ENCODE measurements at regions not wholly inside any gene's neighbourhood (a gene's known extent, or its start where the extent isn't known, plus 50 kb on each side); places are given as distances from the start of the nearest gene placed in this dataset.
A peak's percentile ranks its signal among the peaks of the same experiment; 100 is the strongest.

- no peaks in the 10 kb centered on the region for H3K36me3 ChIP-seq (ENCODE audit: low read length)
- TF ChIP-seq EZH2phosphoT487 (conservative IDR thresholded peaks at IDR 0.05; ENCODE audit: low read length): no peak
- TF ChIP-seq CTCF (IDR thresholded peaks at IDR 0.05; ENCODE audit: insufficient read depth, low read length, poor library complexity, severe bottlenecking): peak; percentile 83
- H3K9me2 ChIP-seq (replicated peaks; ENCODE audit: insufficient read depth, low read length): no peaks in the 10 kb centered on the region
Observed at GRCh38 chr4:183840311-183840710, 64.8 kb upstream of the STOX2 start.

GRCh38 chr4:183841001-183841400, 64.1 kb upstream of the STOX2 start:
- no peaks in the 10 kb centered on the region for H3K36me3 ChIP-seq (ENCODE audit: low read length)
- no peak overlapping the region for H3K27ac ChIP-seq (ENCODE audit: low read depth, low read length)
- no peak overlapping the region for H3K4me2 ChIP-seq (ENCODE audit: low read depth, low read length, poor library complexity, severe bottlenecking)
- no peak overlapping the region for H3K9ac ChIP-seq (ENCODE audit: low read length)
- H3K4me3 ChIP-seq (ENCODE audit: insufficient read depth, low read length, poor library complexity, severe bottlenecking): no peak overlapping the region
- H4K20me1 ChIP-seq (ENCODE audit: low read depth, low read length): no peaks in the 10 kb centered on the region
- H3K27me3 ChIP-seq (ENCODE audit: low read length): no peaks in the 10 kb centered on the region
- H3K9me2 ChIP-seq (replicated peaks; ENCODE audit: insufficient read depth, low read length): no peaks in the 10 kb centered on the region
- no peaks in the 10 kb centered on the region for H3F3A ChIP-seq (ENCODE audit: insufficient read depth)
- H3K79me2 ChIP-seq (ENCODE audit: insufficient read depth, low read length): no peaks in the 10 kb centered on the region
- H2AFZ ChIP-seq (ENCODE audit: low read depth, low read length, severe bottlenecking): no peak overlapping the region
- no peaks in the 10 kb centered on the region for H3K9me3 ChIP-seq (ENCODE audit: insufficient read depth, low read length)
- TF ChIP-seq CTCF (IDR thresholded peaks at IDR 0.05; ENCODE audit: insufficient read depth, low read length, poor library complexity, severe bottlenecking) (no peak), EZH2phosphoT487 (conservative IDR thresholded peaks at IDR 0.05; ENCODE audit: low read length) (no peak)

More at GRCh38 chr4:183840311-183840710, 64.8 kb upstream of the STOX2 start:
- no peaks in the 10 kb centered on the region for H3K27me3 ChIP-seq (ENCODE audit: low read length)
- no peak overlapping the region for H3K4me3 ChIP-seq (ENCODE audit: insufficient read depth, low read length, poor library complexity, severe bottlenecking)
- no peak overlapping the region for H3K9ac ChIP-seq (ENCODE audit: low read length)
- H3F3A ChIP-seq (ENCODE audit: insufficient read depth): no peaks in the 10 kb centered on the region
- no peak overlapping the region for H3K4me2 ChIP-seq (ENCODE audit: low read depth, low read length, poor library complexity, severe bottlenecking)
- H3K27ac ChIP-seq (ENCODE audit: low read depth, low read length): no peak overlapping the region
- H3K9me3 ChIP-seq (ENCODE audit: insufficient read depth, low read length): no peaks in the 10 kb centered on the region
- no peaks in the 10 kb centered on the region for H4K20me1 ChIP-seq (ENCODE audit: low read depth, low read length)
- H2AFZ ChIP-seq (ENCODE audit: low read depth, low read length, severe bottlenecking): no peak overlapping the region
- H3K79me2 ChIP-seq (ENCODE audit: insufficient read depth, low read length): no peaks in the 10 kb centered on the region

- no peak overlapping the region for H3K9ac ChIP-seq (ENCODE audit: low read length)
- TF ChIP-seq EZH2phosphoT487 (conservative IDR thresholded peaks at IDR 0.05; ENCODE audit: low read length): no peak
- no peak for TF ChIP-seq CTCF (IDR thresholded peaks at IDR 0.05; ENCODE audit: insufficient read depth, low read length, poor library complexity, severe bottlenecking)
- no peak overlapping the region for H3K4me3 ChIP-seq (ENCODE audit: insufficient read depth, low read length, poor library complexity, severe bottlenecking)
- no peaks in the 10 kb centered on the region for H4K20me1 ChIP-seq (ENCODE audit: low read depth, low read length)
- no peak overlapping the region for H3K27ac ChIP-seq (ENCODE audit: low read depth, low read length)
- no peaks in the 10 kb centered on the region for H3K79me2 ChIP-seq (ENCODE audit: insufficient read depth, low read length)
- no peaks in the 10 kb centered on the region for H3F3A ChIP-seq (ENCODE audit: insufficient read depth)
- no peaks in the 10 kb centered on the region for H3K9me3 ChIP-seq (ENCODE audit: insufficient read depth, low read length)
- H3K27me3 ChIP-seq (ENCODE audit: low read length): no peaks in the 10 kb centered on the region
- no peaks in the 10 kb centered on the region for H3K36me3 ChIP-seq (ENCODE audit: low read length)
- H2AFZ ChIP-seq (ENCODE audit: low read depth, low read length, severe bottlenecking): no peak overlapping the region
- H3K9me2 ChIP-seq (replicated peaks; ENCODE audit: insufficient read depth, low read length): no peaks in the 10 kb centered on the region
- H3K4me2 ChIP-seq (ENCODE audit: low read depth, low read length, poor library complexity, severe bottlenecking): no peak overlapping the region
Observed at GRCh38 chr4:183842129-183842528, 63.0 kb upstream of the STOX2 start.
